Cardiac muscle cell (in vitro differentiated cells and primary cell): ENCODE measurements at regions not wholly inside any gene's neighbourhood (a gene's known extent, or its start where the extent isn't known, plus 50 kb on each side); places are given as distances from the start of the nearest gene placed in this dataset.

Source experiments
- DNase-seq, 2 donors: peaks; one replicate each; pipeline versions ENCODE4 v3.0.0 to v3.0.0-alpha.2; 2010 to 2017; ENCODE audit warnings: low read depth in 1 of 2, low spot score in 1 of 2
- H3K27ac ChIP-seq: fragments of 200-600 bp; sonication (generic); 2 replicates; pipeline ENCODE4 v1.5.1; 2016
- H3K27me3 ChIP-seq: fragments of 200-600 bp; sonication (generic); 2 replicates; pipeline ENCODE4 v1.6.0; 2016; ENCODE audit warnings: control low read depth
- H3K36me3 ChIP-seq: fragments of 200-600 bp; sonication (generic); 2 replicates; pipeline ENCODE4 v1.5.1; 2016; ENCODE audit warnings: control low read depth
- H3K4me1 ChIP-seq: fragments of 200-600 bp; sonication (generic); 2 replicates; pipeline ENCODE4 v1.8.1; 2017; ENCODE audit warnings: low read depth, mild to moderate bottlenecking, mixed run types
- H3K4me3 ChIP-seq: fragments of 200-600 bp; sonication (generic); 2 replicates; pipeline ENCODE4 v1.5.1; 2016; ENCODE audit warnings: mild to moderate bottlenecking
- H3K9me3 ChIP-seq: fragments of 200-600 bp; sonication (generic); 2 replicates; pipeline ENCODE4 v1.5.1; 2017; ENCODE audit warnings: low read depth, mild to moderate bottlenecking, control low read depth
- CTCF ChIP-seq: IDR thresholded peaks from 2 replicates; pipeline ENCODE4 v1.5.1; 2012; ENCODE audit warnings: low read depth, mild to moderate bottlenecking, low read length

DNA sequence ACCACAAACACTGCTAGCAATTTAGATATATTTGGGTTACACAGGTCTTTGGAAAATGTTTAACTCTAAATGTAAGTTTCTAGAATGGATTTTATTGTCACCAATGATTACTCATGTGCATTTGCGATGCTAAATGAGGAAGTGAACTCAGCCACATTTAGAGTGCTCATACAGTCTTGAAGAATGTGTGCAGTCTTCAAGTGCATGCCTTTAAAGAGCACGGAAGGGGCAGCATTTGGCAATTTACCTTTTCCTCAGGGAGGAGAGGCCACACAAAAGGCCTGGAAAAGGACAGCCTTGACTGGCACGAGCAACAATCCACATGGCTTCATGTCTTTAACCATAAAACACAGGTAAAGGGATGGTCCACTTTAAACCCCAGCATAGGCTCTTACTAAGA is 78.5 kb upstream of the STK17B start:
- no peak for DNase-seq

GRCh38 chr2:196251132-196251531 is 79.8 kb upstream of the STK17B start:
- H3K27me3 ChIP-seq, result no peaks in the 10 kb centered on the region
- no peaks in the 10 kb centered on the region for H3K36me3 ChIP-seq

More for the DNA sequence above, 78.5 kb upstream of the STK17B start:
- Histone ChIP-seq H3K9me3 (no peaks in the 10 kb centered on the region), H3K4me1 (no peaks in the 10 kb centered on the region), H3K4me3 (no peak overlapping the region), H3K27ac (no peak overlapping the region), H3K27me3 (no peaks in the 10 kb centered on the region), H3K36me3 (no peaks in the 10 kb centered on the region)
- TF ChIP-seq CTCF, result no peak

DNA sequence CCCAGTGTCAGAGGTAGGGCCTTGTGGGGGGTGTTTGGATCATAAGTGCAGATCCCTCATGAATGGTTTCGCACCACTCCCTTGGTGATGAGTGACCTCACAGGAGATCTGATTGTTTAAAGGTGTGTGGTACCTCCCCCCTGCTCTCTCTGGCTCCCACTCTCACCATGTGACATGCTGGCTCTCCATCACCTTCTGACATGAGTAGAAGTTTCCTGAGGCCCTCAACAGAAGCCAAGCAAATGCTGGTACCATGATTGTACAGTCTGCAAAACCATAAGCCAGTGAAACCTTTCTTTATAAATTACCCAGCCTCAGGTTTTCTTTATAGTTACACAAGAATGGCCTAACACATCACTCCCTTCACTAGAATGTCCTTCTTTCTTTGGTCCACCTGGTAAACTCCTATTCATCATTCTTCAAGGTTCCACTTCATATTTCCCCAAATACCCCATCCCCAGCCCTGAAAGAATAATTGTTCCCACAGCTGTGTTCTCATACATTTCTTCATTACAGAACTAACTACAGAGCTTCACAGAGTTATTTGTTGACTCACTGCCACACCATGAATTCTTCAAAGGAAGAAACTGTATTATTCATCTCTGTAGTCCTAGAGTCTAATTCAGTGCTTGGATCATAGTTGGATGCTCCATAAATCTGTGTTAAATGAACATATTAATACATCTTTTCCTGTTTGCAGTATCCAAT is 81.2 kb upstream of the STK17B start:
- DNase-seq, result no peak
- H3K4me1 ChIP-seq, result no peaks in the 10 kb centered on the region
- TF ChIP-seq CTCF, result no peak
- no peaks in the 10 kb centered on the region for H3K9me3 ChIP-seq
- H3K36me3 ChIP-seq, result no peaks in the 10 kb centered on the region
- no peaks in the 10 kb centered on the region for H3K27me3 ChIP-seq
- H3K4me3 ChIP-seq, result no peak overlapping the region
- H3K27ac ChIP-seq, result no peak overlapping the region

More at GRCh38 chr2:196251132-196251531, 79.8 kb upstream of the STK17B start:
- no peak for DNase-seq
- Histone ChIP-seq H3K4me3 (no peak overlapping the region), H3K27ac (no peak overlapping the region), H3K9me3 (no peaks in the 10 kb centered on the region), H3K4me1 (no peaks in the 10 kb centered on the region)
- TF ChIP-seq CTCF, result no peak

GRCh38 chr2:196253116-196253480 is 81.7 kb upstream of the STK17B start:
- Histone ChIP-seq H3K27me3 (no peaks in the 10 kb centered on the region), H3K9me3 (no peaks in the 10 kb centered on the region), H3K36me3 (no peaks in the 10 kb centered on the region), H3K27ac (no peak overlapping the region), H3K4me3 (no peak overlapping the region), H3K4me1 (no peaks in the 10 kb centered on the region)
- DNase-seq, result no peak
- no peak for TF ChIP-seq CTCF

GRCh38 chr2:196256585-196256984 is 85.2 kb upstream of the STK17B start:
- Histone ChIP-seq H3K36me3 (no peaks in the 10 kb centered on the region), H3K27me3 (no peaks in the 10 kb centered on the region), H3K4me3 (no peak overlapping the region), H3K27ac (no peak overlapping the region), H3K9me3 (no peaks in the 10 kb centered on the region), H3K4me1 (peaks cover 8% of the 10 kb centered on the region)
- DNase-seq, result no peak
- TF ChIP-seq CTCF, result no peak
